ENCODE measurements at regions not wholly inside any gene's neighbourhood (a gene's known extent, or its start where the extent isn't known, plus 50 kb on each side); places are given as distances from the start of the nearest gene placed in this dataset.
"Not testable (repeated sequence)": the region's sequence is repeated elsewhere in the genome, so short reads cannot be mapped to it uniquely, and the experiment has no call there.

GRCh38 chr1:80523861-80524260 lies 1276.9 kb upstream of the ADGRL2 start:
- no peak overlapping the region for H3K27ac ChIP-seq
- no peaks in the 10 kb centered on the region for H3K27me3 ChIP-seq
- WGBS, 2 donors = 68 to 74% methylated on average over 1 of the region's 1 CpG
- DNase-seq = no peak
- H3K9me3 ChIP-seq = no peaks in the 10 kb centered on the region
- TF ChIP-seq CTCF (IDR thresholded peaks at IDR 0.05) = no peak
- TF ChIP-seq POLR2A (IDR thresholded peaks at IDR 0.05) = no peak
- H3K4me3 ChIP-seq = no peak overlapping the region
- intact Hi-C loops (cut with DNase I) = no loop called here
- no peaks in the 10 kb centered on the region for H3K36me3 ChIP-seq
- no peaks in the 10 kb centered on the region for H3K4me1 ChIP-seq

DNA sequence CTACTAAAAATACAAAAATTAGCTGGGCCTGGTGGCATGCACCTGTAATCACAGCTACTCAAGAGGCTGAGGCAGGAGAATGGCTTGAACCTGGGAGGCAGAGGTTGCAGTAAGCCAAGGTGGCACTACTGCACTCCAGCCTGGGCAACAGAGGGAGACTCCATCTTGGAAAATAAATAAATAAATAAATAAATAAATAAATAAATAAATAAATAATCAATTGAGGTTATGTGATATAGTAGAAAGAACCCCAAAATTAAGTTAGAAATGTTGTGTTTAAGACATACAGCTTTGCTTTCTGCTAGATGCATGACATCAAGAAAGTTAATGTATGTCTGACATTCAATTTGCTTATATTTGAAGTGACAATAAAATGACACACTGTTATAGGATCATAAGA lies 1277.7 kb upstream of the ADGRL2 start:
- intact Hi-C loops (cut with DNase I); H3K9me3 ChIP-seq; H3K27ac ChIP-seq; DNase-seq; H3K36me3 ChIP-seq; H3K4me3 ChIP-seq; H3K4me1 ChIP-seq; H3K27me3 ChIP-seq: not testable (repeated sequence)

DNA sequence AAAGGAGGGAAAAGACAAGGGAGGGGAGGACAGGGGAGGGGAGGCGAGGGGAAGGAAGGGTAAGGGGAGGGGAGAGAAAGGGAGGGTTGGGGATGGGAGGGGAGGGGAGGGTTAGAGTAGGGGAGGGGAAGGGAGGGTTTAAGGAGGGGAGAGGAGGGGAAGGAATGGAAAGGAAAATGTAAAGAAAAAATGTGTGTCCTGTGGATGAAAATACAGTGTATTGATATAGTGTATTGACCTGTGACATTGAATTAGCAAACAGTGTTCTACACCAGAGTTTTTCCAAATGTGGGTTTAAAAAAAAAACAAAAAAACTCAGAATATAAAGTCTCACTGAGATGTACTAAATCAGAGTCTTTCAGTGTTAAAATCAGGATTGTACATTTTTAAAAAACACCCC lies 1279.8 kb upstream of the ADGRL2 start:
- H3K4me1 ChIP-seq = no peaks in the 10 kb centered on the region

DNA sequence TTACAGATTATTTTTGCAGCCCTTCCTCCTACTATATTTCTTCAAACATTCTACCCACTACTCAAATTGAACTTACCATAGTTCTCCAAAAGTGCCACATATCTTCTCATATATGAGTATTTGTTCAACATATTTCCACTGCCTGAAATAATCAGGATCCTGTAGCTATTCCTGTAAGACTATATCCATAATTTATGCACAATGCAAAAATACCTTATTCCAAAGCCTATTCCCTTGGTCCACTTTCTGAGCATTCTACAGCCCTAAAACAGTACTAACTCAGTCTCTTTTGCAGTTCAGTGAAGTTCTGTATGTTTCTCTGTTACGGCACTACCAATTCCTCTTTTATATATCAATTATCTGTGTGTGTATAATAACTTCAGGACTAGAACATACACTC lies 1283.7 kb upstream of the ADGRL2 start:
- no peak overlapping the region for H3K27ac ChIP-seq
- H3K4me3 ChIP-seq = no peak overlapping the region
- TF ChIP-seq CTCF (IDR thresholded peaks at IDR 0.05) = no peak
- no peak for TF ChIP-seq POLR2A (IDR thresholded peaks at IDR 0.05)
- no peak for DNase-seq
- no peaks in the 10 kb centered on the region for H3K27me3 ChIP-seq
- intact Hi-C loops (cut with DNase I) = no loop called here
- H3K36me3 ChIP-seq = no peaks in the 10 kb centered on the region
- H3K9me3 ChIP-seq = no peaks in the 10 kb centered on the region
- H3K4me1 ChIP-seq = no peaks in the 10 kb centered on the region
- 82 to 85% methylated on average over 1 of the region's 1 CpG for WGBS, 2 donors

More for the DNA sequence above, 1279.8 kb upstream of the ADGRL2 start:
- DNase-seq = no peak
- Histone ChIP-seq H3K27me3 (no peaks in the 10 kb centered on the region), H3K4me3 (no peak overlapping the region), H3K9me3 (no peaks in the 10 kb centered on the region), H3K27ac (no peak overlapping the region), H3K36me3 (no peaks in the 10 kb centered on the region)
- no peak for TF ChIP-seq CTCF (IDR thresholded peaks at IDR 0.05)
- TF ChIP-seq POLR2A (IDR thresholded peaks at IDR 0.05) = no peak
- intact Hi-C loops (cut with DNase I) = no loop called here
- WGBS, 2 donors = 50 to 71% methylated on average over 1 of the region's 1 CpG

DNA sequence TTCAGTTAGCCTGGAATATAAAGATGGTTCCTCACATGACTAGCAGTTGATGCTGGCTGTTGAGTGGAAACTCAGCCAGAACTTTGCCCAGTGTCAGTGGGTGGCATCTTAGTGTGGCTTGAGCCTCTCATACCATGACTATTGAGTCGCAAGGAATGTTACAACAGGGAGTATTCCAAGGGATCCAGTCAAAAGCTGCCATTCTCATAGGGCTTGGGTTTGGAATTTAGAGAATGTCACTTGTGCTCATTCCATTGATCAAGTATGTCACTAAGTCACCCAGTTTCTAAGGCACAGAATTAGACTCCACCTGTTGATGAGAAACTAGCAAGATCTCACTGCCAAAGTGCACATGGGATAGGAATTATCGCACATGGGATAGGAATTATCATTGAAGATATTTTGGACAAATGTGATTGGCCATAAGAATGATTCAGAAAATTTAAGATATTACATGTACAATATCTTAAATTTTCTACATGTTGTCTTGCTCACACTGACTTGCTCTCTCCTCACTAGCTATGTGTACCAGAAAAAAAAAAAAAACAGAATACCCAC lies 1290.7 kb upstream of the ADGRL2 start:
- TF ChIP-seq POLR2A (IDR thresholded peaks at IDR 0.05) = no peak
- no peak for TF ChIP-seq CTCF (IDR thresholded peaks at IDR 0.05)
- no peaks in the 10 kb centered on the region for H3K4me1 ChIP-seq

DNA sequence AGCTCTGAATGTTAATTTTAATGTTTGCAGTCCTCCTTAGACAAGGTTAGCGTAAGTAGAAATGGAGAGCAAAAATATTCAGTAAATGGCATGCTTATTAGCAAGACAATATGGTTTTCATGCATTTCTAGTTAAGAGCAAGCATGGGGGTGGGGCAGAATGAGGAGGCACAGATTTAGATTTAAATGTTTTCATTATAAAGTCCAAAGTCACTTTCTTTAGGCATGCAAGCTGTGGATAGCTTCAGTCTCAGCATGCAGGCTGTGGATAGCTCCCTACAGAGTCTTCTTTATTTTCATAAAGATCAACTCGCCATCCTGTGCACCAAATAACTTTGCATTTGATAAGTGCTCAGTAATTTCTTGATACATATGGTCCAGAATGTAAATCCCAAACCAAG lies 1294.5 kb upstream of the ADGRL2 start:
- no peaks in the 10 kb centered on the region for H3K9me3 ChIP-seq
- intact Hi-C loops (cut with DNase I) = no loop called here
- DNase-seq = no peak
- no peaks in the 10 kb centered on the region for H3K4me1 ChIP-seq
- no peaks in the 10 kb centered on the region for H3K36me3 ChIP-seq
- TF ChIP-seq POLR2A (IDR thresholded peaks at IDR 0.05) (no peak), CTCF (IDR thresholded peaks at IDR 0.05) (no peak)
- H3K27me3 ChIP-seq = no peaks in the 10 kb centered on the region
- WGBS, 2 donors = 69 to 87% methylated on average over 2 of the region's 2 CpGs
- H3K27ac ChIP-seq = no peak overlapping the region
- H3K4me3 ChIP-seq = no peak overlapping the region

More for the DNA sequence above, 1290.7 kb upstream of the ADGRL2 start:
- Histone ChIP-seq H3K27ac (no peak overlapping the region), H3K9me3 (no peaks in the 10 kb centered on the region), H3K27me3 (no peaks in the 10 kb centered on the region), H3K4me3 (no peak overlapping the region), H3K36me3 (no peaks in the 10 kb centered on the region)
- 57 to 89% methylated on average over 1 to 2 of the region's 2 CpGs for WGBS, 2 donors
- intact Hi-C loops (cut with DNase I) = no loop called here
- no peak for DNase-seq
